PC-9 (cell line): ENCODE measurements at regions not wholly inside any gene's neighbourhood (a gene's known extent, or its start where the extent isn't known, plus 50 kb on each side); places are given as distances from the start of the nearest gene placed in this dataset.

Source experiments
- BruUV-seq: library from RNA; stranded (reverse); fragments of 400-500 nt; replicated peaks from 2 replicates; lab custom pipeline; 2021; lab: Mats Ljungman, UMichigan
- CTCF ChIA-PET: fragments of 300-600 bp; sonication (Branson Sonifier 250); formaldehyde crosslinking; loops from one replicate; lab custom pipeline; 2022; ENCODE audit warnings: antibody characterized with exemption; lab: Charles Lee
- POLR2A ChIA-PET: fragments of 300-600 bp; sonication (Branson Sonifier 250); formaldehyde crosslinking; loops from one replicate; lab custom pipeline; 2022; ENCODE audit warnings: antibody characterized with exemption; ENCODE audit not compliant: unreplicated experiment; lab: Charles Lee
- DNase-seq, 2 experiments: peaks; one replicate each; pipeline versions ENCODE4 v3.0.0 to v3.0.0-alpha.2; 2015 to 2022; ENCODE audit warnings: mixed read lengths in 1 of 2
- H2AFZ ChIP-seq: fragments of 200-600 bp; sonication (generic); 2 replicates; pipeline ENCODE4 v1.8.1; 2017; ENCODE audit warnings: antibody characterized with exemption
- H3F3A ChIP-seq: fragments of 200-600 bp; sonication (generic); 2 replicates; pipeline ENCODE4 v1.8.1; 2017; ENCODE audit warnings: antibody characterized with exemption, mild to moderate bottlenecking, low read depth; ENCODE audit not compliant: insufficient read depth
- H3K27ac ChIP-seq: fragments of 200-600 bp; sonication (generic); 2 replicates; pipeline ENCODE4 v1.6.1; 2016; ENCODE audit warnings: mixed run types
- H3K27me3 ChIP-seq: fragments of 200-600 bp; sonication (generic); 2 replicates; pipeline ENCODE4 v1.6.1; 2016; ENCODE audit warnings: low read depth, mixed run types; ENCODE audit not compliant: insufficient read depth
- H3K36me3 ChIP-seq: fragments of 200-600 bp; sonication (generic); 2 replicates; pipeline ENCODE4 v1.6.1; 2016; ENCODE audit warnings: low read depth, mixed run types
- H3K4me1 ChIP-seq: fragments of 200-600 bp; sonication (generic); replicated peaks from 2 replicates; pipeline ENCODE4 v1.6.1; 2016; ENCODE audit warnings: mixed run types; ENCODE audit not compliant: insufficient read depth
- H3K4me2 ChIP-seq: fragments of 200-600 bp; sonication (generic); 2 replicates; pipeline ENCODE4 v1.6.1; 2017; ENCODE audit warnings: mixed run types
- H3K4me3 ChIP-seq: fragments of 200-600 bp; sonication (generic); 2 replicates; pipeline ENCODE4 v1.6.1; 2016; ENCODE audit warnings: mixed run types
- H3K79me2 ChIP-seq: fragments of 200-600 bp; sonication (generic); 2 replicates; pipeline ENCODE4 v1.6.1; 2017; ENCODE audit warnings: low read depth, mixed run types
- H3K9me2 ChIP-seq: fragments of 200-600 bp; sonication (generic); 2 replicates; pipeline ENCODE4 v1.8.1; 2017; ENCODE audit warnings: mild to moderate bottlenecking; ENCODE audit not compliant: insufficient read depth
- H3K9me3 ChIP-seq: fragments of 200-600 bp; sonication (generic); 2 replicates; pipeline ENCODE4 v1.8.1; 2016; ENCODE audit warnings: low read depth; ENCODE audit not compliant: insufficient read depth
- H4K20me1 ChIP-seq: fragments of 200-600 bp; sonication (generic); 2 replicates; pipeline ENCODE4 v1.8.1; 2017; ENCODE audit not compliant: insufficient read depth
- CTCF ChIP-seq: fragments of 200-600 bp; sonication (generic); conservative IDR thresholded peaks from 2 replicates; pipeline ENCODE4 v1.6.1; 2017; ENCODE audit warnings: mixed run types, antibody characterized with exemption, mild to moderate bottlenecking, moderate library complexity
- EZH2 ChIP-seq: fragments of 200-600 bp; sonication (generic); IDR thresholded peaks from 2 replicates; pipeline ENCODE4 v1.8.0; 2017; ENCODE audit warnings: antibody characterized with exemption, low read depth
- intact Hi-C: fragments of 100-400 bp; cut with micrococcal nuclease; formaldehyde crosslinking; loops from one replicate; pipeline ENCODE4 v1.10.0; 2022; ENCODE audit not compliant: unreplicated experiment

GRCh38 chr4:31968842-31969241 lies 1248.7 kb downstream of the PCDH7 start:
- Histone ChIP-seq H3K4me1 (no peaks in the 10 kb centered on the region), H3K36me3 (no peaks in the 10 kb centered on the region), H3K27me3 (no peaks in the 10 kb centered on the region), H3K4me2 (no peak overlapping the region), H4K20me1 (no peaks in the 10 kb centered on the region), H3K9me3 (no peaks in the 10 kb centered on the region), H3K9me2 (no peaks in the 10 kb centered on the region), H3K27ac (no peak overlapping the region), H3K4me3 (no peak overlapping the region), H2AFZ (no peak overlapping the region), H3K79me2 (no peaks in the 10 kb centered on the region), H3F3A (no peaks in the 10 kb centered on the region)
- DNase-seq: no peak
- ChIA-PET POLR2A (no interaction called here), CTCF (no interaction called here)
- no TSS peak for BruUV-seq
- intact Hi-C loops: no loop called here
- no peak for TF ChIP-seq EZH2
- no peak for TF ChIP-seq CTCF

- Histone ChIP-seq H3K79me2 (no peaks in the 10 kb centered on the region), H3K4me1 (no peaks in the 10 kb centered on the region), H3K9me3 (no peaks in the 10 kb centered on the region), H4K20me1 (no peaks in the 10 kb centered on the region), H3K27ac (no peak overlapping the region), H3K9me2 (no peaks in the 10 kb centered on the region), H3K27me3 (no peaks in the 10 kb centered on the region), H3K4me3 (no peak overlapping the region), H3F3A (no peaks in the 10 kb centered on the region), H3K4me2 (no peak overlapping the region), H2AFZ (no peak overlapping the region), H3K36me3 (no peaks in the 10 kb centered on the region)
- CTCF ChIA-PET: no interaction called here
- POLR2A ChIA-PET: no interaction called here
- TF ChIP-seq CTCF (no peak), EZH2 (no peak)
- no TSS peak for BruUV-seq
- intact Hi-C loops: no loop called here
- no peak for DNase-seq
Measured at GRCh38 chr4:31974490-31975002, 1254.4 kb downstream of the PCDH7 start.

- Histone ChIP-seq H4K20me1 (no peaks in the 10 kb centered on the region), H3K4me2 (no peak overlapping the region), H3K79me2 (no peaks in the 10 kb centered on the region), H2AFZ (no peak overlapping the region), H3K4me3 (no peak overlapping the region), H3K27ac (no peak overlapping the region), H3K27me3 (no peaks in the 10 kb centered on the region), H3K9me3 (no peaks in the 10 kb centered on the region), H3K4me1 (no peaks in the 10 kb centered on the region), H3F3A (no peaks in the 10 kb centered on the region), H3K36me3 (no peaks in the 10 kb centered on the region), H3K9me2 (no peaks in the 10 kb centered on the region)
- BruUV-seq: no TSS peak
- intact Hi-C loops: no loop called here
- CTCF ChIA-PET: no interaction called here
- POLR2A ChIA-PET: interaction anchor here (0.6 kb wide), 1 partner anchor 506 kb away, joined by 7 read pairs; no protein-coding TSS in a partner anchor
- TF ChIP-seq CTCF: no peak
- TF ChIP-seq EZH2: no peak
- no peak for DNase-seq
Measured at GRCh38 chr4:31979988-31980387, 1259.8 kb downstream of the PCDH7 start.
